ENCODE measurements at regions not wholly inside any gene's neighbourhood (a gene's known extent, or its start where the extent isn't known, plus 50 kb on each side); places are given as distances from the start of the nearest gene placed in this dataset.

DNA sequence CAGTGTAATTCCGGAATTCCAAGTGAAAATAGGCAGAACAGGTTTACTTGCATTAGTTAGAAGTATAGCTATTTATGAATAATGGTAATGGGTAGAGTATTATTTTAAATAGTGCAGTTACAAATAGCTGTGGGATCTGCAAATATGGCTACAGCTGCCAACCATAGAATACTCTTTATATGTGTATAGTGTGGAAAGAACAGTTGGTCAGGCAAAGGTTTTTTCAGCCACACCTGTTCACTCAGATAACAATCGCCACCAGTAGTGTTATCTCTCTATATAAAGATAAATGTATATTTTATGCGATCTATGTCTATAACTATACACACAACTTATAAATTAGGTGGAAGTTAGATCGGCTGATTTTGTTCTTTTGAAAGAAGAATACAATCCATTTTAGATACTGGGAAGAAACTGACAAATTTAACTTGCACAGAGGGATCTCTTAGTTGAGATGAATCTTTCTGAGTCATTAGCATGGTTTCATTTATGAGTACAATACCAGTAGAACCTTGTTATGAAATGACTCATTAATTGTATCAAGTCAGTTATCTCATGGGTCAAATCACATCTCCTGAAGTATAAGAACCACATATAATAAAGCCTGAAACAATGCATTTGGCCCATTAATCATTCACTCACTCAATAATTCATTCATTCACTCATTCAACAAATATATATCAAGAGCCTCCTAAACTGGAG is 100.9 kb upstream of the NR3C2 start:
- TF ChIP-seq, protein P1, sequence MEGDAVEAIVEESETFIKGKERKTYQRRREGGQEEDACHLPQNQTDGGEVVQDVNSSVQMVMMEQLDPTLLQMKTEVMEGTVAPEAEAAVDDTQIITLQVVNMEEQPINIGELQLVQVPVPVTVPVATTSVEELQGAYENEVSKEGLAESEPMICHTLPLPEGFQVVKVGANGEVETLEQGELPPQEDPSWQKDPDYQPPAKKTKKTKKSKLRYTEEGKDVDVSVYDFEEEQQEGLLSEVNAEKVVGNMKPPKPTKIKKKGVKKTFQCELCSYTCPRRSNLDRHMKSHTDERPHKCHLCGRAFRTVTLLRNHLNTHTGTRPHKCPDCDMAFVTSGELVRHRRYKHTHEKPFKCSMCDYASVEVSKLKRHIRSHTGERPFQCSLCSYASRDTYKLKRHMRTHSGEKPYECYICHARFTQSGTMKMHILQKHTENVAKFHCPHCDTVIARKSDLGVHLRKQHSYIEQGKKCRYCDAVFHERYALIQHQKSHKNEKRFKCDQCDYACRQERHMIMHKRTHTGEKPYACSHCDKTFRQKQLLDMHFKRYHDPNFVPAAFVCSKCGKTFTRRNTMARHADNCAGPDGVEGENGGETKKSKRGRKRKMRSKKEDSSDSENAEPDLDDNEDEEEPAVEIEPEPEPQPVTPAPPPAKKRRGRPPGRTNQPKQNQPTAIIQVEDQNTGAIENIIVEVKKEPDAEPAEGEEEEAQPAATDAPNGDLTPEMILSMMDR (IDR thresholded peaks at IDR 0.05) = no peak
- no peak for TF ChIP-seq POLR2A (IDR thresholded peaks at IDR 0.05)
